ENCODE measurements at regions not wholly inside any gene's neighbourhood (a gene's known extent, or its start where the extent isn't known, plus 50 kb on each side); places are given as distances from the start of the nearest gene placed in this dataset.

GRCh38 chr4:116639070-116639577, 446.3 kb downstream of the TRAM1L1 start:
- no peaks in the 10 kb centered on the region for H3K4me1 Mint-ChIP-seq (ENCODE audit: low read depth)
- no peaks in the 10 kb centered on the region for H3K36me3 Mint-ChIP-seq (ENCODE audit: low read depth)
- no peak overlapping the region for H3K27ac Mint-ChIP-seq
- DNase-seq, result no peak
- H3K4me3 Mint-ChIP-seq, result no peak overlapping the region
- no peak for TF ChIP-seq CTCF (IDR thresholded peaks at IDR 0.05)
- H3K27me3 Mint-ChIP-seq (ENCODE audit: insufficient read depth), result no peaks in the 10 kb centered on the region; the same call in 1 of the 2 replicates
- H3K9me3 Mint-ChIP-seq, result 0 out of 2 replicates have a peak, but pooled peaks cover 8% of the 10 kb centered on the region

GRCh38 chr4:116638592-116638991, 446.8 kb downstream of the TRAM1L1 start:
- Mint-ChIP-seq H3K27me3 (ENCODE audit: insufficient read depth) (no peaks in the 10 kb centered on the region), H3K9me3 (0 out of 2 replicates have a peak, but pooled peaks cover 8% of the 10 kb centered on the region), H3K36me3 (ENCODE audit: low read depth) (no peaks in the 10 kb centered on the region), H3K27ac (no peak overlapping the region), H3K4me3 (no peak overlapping the region), H3K4me1 (ENCODE audit: low read depth) (no peaks in the 10 kb centered on the region)
- no peak for DNase-seq
- no peak for TF ChIP-seq CTCF (IDR thresholded peaks at IDR 0.05)

- no peak for DNase-seq
- Mint-ChIP-seq H3K36me3 (ENCODE audit: low read depth) (no peaks in the 10 kb centered on the region), H3K4me3 (no peak overlapping the region), H3K27me3 (ENCODE audit: insufficient read depth) (no peaks in the 10 kb centered on the region; the same call in 1 of the 2 replicates), H3K4me1 (ENCODE audit: low read depth) (no peaks in the 10 kb centered on the region), H3K9me3 (peaks cover 13% of the 10 kb centered on the region; the same call in 1 of the 2 replicates), H3K27ac (no peak overlapping the region)
- TF ChIP-seq CTCF (IDR thresholded peaks at IDR 0.05), result no peak
Measured at GRCh38 chr4:116636917-116637316, 448.5 kb downstream of the TRAM1L1 start.

GRCh38 chr4:116632269-116632668, 453.1 kb downstream of the TRAM1L1 start:
- no peaks in the 10 kb centered on the region for H3K4me1 Mint-ChIP-seq (ENCODE audit: low read depth)
- H3K4me3 Mint-ChIP-seq, result no peak overlapping the region
- H3K27ac Mint-ChIP-seq, result no peak overlapping the region
- no peaks in the 10 kb centered on the region; the same call in 1 of the 2 replicates for H3K27me3 Mint-ChIP-seq (ENCODE audit: insufficient read depth)
- peaks cover 12% of the 10 kb centered on the region for H3K9me3 Mint-ChIP-seq
- DNase-seq, result no peak
- no peaks in the 10 kb centered on the region for H3K36me3 Mint-ChIP-seq (ENCODE audit: low read depth)
- TF ChIP-seq CTCF (IDR thresholded peaks at IDR 0.05), result no peak

- no peaks in the 10 kb centered on the region; the same call in 1 of the 2 replicates for H3K27me3 Mint-ChIP-seq (ENCODE audit: insufficient read depth)
- H3K4me3 Mint-ChIP-seq, result no peak overlapping the region
- peaks cover 19% of the 10 kb centered on the region for H3K9me3 Mint-ChIP-seq
- no peak for TF ChIP-seq CTCF (IDR thresholded peaks at IDR 0.05)
- no peak overlapping the region for H3K27ac Mint-ChIP-seq
- no peaks in the 10 kb centered on the region for H3K4me1 Mint-ChIP-seq (ENCODE audit: low read depth)
- no peaks in the 10 kb centered on the region for H3K36me3 Mint-ChIP-seq (ENCODE audit: low read depth)
- DNase-seq, result no peak
Measured at GRCh38 chr4:116628598-116628997, 456.8 kb downstream of the TRAM1L1 start.

Measured in HFFc6 (cell line).